CD4-positive, alpha-beta T cell treated with Interferon alpha-2 for 1 hour (primary cell): ENCODE measurements at regions not wholly inside any gene's neighbourhood (a gene's known extent, or its start where the extent isn't known, plus 50 kb on each side); places are given as distances from the start of the nearest gene placed in this dataset.
"Not testable (repeated sequence)": the region's sequence is repeated elsewhere in the genome, so short reads cannot be mapped to it uniquely, and the experiment has no call there.

Source experiments
- DNase-seq, 2 donors: peaks; one replicate each; pipeline ENCODE4 v3.0.0-alpha.2; 2020 to 2022

- no peak for DNase-seq
Measured at GRCh38 chr6:21773576-21773968, 180.0 kb downstream of the SOX4 start.

GRCh38 chr6:21777846-21778245 lies 184.3 kb downstream of the SOX4 start:
- no peak for DNase-seq

- no peak for DNase-seq
Measured at GRCh38 chr6:21780141-21780540, 186.6 kb downstream of the SOX4 start.

- DNase-seq, result no peak
Measured at GRCh38 chr6:21780679-21781078, 187.1 kb downstream of the SOX4 start.

- DNase-seq, result no peak
Measured at GRCh38 chr6:21781128-21781527, 187.6 kb downstream of the SOX4 start.

DNA sequence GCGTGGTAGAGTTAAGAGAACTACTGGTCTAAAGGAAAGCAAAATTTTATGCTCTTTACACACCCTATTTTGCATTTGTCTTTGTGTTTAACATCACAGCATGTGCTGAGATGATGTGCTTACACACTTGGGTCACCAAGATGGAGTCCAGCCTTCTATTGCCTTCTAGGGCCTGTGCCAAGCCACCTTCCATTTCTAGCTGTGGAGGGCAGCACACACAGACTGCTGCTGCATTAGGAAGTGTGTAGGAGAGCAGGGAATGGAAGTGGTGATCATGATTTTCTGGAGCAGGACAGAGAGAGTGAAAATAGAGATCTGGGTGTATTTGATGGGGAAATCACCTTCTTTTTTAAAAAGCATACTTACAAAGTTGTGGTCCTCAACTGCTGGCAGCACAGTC lies 191.6 kb downstream of the SOX4 start:
- DNase-seq, result no peak

GRCh38 chr6:21791056-21791455 lies 197.5 kb downstream of the SOX4 start:
- no peak for DNase-seq

DNA sequence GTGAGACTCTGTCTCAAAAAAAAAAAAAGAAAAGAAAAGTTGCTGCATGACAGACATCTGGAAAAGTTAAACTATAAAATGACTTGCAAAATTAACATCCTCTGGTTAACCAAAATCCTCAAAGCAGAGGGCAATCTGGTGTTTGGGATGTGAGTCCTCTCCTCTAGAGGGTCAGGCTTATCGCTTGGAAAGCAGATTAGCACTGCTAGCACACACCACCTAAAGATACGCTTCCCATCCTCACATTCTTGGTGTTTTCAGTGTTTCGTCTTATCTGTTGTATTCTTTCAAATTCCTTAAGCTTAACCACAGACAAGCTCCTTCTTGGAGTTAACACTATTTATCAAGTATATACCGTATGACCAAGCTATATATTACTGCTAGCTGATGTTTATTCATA lies 198.0 kb downstream of the SOX4 start:
- no peak for DNase-seq

DNA sequence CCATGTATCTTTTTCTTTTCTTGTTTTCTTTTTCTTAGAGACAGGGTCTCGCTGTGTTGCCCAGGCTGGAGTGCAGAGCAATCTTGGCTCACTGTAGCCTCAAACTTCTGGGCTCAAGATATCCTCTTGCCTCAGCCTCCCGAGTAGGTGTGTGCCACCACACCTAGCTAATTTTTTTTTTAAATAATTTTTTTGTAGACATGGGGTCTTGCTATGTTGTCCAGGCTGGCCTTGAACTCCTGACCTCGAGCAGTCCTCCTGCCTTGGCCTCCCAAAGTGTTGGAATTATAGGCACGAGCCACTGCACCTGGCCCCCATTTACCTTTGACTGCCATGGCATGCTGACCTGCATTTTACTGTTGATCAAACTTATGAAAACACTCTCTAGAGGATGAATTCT lies 198.6 kb downstream of the SOX4 start:
- no peak for DNase-seq

DNA sequence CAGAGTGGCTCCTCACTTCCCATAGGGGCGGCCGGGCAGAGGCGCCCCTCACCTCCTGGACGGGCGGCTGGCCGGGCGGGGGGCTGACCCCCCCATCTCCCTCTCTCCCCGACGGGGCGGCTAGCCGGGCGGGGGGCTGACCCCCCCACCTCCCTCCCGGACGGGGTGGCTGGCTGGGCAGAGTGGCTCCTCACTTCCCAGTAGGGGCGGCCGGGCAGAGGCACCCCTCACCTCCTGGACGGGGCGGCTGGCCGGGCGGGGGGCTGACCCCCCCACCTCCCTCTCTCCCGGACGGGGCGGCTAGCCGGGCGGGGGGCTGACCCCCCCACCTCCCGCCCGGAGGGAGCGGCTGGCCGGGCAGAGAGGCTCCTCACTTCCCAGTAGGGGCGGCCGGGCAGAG lies 203.4 kb downstream of the SOX4 start:
- DNase-seq, result not testable (repeated sequence)

DNA sequence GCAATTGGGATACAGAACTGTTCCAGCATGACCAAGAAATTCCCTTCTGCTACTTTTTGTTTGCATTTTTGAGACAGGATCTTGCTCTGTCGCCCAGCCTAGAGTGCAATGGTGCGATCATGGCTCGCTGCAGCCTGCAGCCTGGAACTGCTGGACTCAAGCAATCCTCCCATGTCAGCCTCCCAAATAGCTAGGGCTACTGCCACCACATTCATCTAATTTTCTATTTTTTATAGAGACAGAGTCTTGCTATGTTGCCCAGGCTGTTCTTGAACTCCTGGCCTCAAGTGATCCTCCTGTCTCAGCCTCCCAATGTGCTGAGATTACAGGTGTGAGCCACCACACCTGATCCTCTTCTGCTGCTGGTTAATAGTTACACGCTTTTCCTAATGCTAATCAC lies 204.9 kb downstream of the SOX4 start:
- no peak for DNase-seq

DNA sequence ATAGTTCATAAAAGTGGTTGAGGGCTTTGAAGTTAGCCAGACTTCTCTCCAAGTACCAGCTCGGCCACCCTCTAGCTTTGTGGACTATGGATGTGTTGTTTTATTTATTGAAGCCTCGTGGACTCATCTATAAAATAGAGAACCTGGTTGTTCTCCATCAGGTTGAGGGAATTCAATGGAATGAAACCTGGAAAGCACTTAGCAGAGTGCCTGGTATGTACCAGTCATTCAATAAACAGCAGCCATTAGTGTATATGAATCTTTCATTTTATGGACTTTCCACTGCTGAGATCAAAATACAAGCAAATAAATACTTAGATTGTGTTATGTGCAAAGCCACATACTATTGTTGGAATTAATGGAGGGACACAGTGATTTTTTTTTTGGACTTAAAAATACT lies 206.8 kb downstream of the SOX4 start:
- no peak for DNase-seq

DNA sequence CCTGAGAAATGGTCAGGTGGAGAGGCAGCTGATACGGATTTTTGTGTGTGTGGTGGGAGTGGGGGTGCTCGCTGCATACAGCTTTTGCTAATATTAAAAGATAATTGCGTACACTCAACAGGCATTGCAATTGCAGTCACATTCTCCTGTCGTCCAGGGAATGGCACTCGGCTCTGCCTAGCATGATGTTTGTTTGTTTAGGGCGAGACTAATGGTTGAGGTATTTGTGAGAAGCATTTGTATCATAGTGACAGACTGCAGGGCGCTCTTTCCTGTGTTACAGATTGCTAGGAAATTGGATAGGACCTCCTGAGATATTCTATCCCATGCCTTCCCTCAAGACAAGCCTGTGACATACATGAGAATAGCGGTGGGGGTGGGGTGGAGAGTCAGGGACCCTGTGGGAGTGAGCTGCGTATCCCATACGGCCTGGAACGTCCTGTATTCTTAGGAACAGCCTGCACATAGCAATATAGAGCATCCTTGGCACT lies 207.4 kb downstream of the SOX4 start:
- DNase-seq, result no peak

GRCh38 chr6:21801446-21802174 lies 208.1 kb downstream of the SOX4 start:
- DNase-seq, result no peak

DNA sequence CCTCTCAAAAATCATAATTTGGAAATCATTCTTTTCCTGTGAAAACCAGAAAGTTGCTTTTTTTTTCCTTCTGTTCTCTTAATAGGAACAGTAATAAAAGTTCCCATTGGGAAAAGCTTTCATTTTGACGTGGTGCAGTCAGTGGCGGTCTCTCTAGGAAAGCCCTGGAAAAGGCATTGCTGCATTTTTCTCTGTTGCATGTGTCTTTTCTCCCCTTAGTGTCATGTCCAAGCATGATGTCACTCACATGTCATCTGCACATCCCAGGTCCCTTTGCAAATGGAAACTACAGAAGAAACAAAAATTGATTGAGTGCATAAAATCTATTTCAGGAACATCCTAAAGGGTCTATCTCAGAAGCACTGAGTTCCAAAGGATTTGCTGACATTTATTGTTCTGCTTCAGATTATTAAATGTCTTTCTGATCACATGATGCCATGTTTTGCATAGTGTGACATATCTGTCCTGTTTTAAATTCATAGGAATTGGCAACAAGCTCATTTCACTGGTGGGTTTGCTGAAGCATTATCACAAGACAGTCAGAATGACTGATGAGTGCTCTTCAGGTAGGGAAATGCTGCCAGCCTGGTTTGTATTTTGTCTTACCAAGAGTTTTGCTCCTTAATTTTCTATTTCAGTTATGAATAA lies 208.7 kb downstream of the SOX4 start:
- no peak for DNase-seq

DNA sequence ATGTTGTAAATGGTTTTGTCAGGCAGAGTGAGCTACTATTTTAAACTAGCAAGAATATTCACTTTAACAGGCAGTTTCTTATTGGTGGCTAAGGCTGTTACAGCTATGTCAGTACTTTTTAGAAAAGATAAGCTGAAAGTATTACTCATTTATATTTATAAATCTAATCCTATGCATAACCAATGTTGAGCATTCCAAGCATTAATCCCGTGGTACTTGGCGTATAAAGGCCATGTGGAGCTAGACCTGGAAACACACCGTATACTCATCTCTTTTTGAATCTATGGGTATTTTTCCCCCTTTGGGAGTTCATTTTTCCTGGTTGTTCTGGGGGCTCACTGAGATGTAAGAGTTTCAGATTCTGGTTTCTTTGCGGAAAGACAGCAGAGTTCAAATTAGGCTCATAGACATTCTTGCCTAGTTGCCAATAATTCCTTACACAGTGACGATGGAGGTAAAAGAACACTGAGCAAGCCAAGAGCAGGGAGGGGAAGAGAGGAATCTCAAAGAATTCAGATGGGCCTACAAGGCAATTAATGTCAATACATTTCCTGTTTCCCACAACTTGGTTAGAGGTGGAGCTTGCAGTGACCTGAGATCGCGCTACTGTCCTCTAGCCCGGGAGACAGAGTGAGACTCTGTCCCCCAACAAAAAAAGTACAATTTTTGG lies 211.5 kb downstream of the SOX4 start:
- no peak for DNase-seq

GRCh38 chr6:21807299-21808044 lies 213.9 kb downstream of the SOX4 start:
- DNase-seq, result no peak

DNA sequence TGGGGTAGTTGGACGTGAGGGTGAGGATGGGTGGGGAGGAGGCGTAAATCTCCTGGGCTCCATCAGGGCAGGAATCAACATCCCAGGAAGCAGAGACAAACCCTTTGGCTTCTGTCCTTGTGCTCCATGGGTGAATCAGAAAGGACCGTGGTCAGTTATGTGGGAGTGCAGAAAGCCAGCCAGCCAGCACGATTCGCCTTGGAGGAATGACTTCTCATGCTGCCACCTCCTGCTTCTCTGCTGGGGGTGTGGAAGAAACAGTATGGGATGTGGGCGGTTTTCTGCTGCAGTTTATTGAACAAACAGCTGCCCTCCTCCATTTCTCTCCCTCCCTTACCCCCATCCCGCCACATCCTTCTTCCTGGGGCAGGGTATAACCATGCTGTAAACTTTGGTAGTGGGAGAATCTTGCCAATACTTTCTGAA lies 214.5 kb downstream of the SOX4 start:
- DNase-seq, result no peak

DNA sequence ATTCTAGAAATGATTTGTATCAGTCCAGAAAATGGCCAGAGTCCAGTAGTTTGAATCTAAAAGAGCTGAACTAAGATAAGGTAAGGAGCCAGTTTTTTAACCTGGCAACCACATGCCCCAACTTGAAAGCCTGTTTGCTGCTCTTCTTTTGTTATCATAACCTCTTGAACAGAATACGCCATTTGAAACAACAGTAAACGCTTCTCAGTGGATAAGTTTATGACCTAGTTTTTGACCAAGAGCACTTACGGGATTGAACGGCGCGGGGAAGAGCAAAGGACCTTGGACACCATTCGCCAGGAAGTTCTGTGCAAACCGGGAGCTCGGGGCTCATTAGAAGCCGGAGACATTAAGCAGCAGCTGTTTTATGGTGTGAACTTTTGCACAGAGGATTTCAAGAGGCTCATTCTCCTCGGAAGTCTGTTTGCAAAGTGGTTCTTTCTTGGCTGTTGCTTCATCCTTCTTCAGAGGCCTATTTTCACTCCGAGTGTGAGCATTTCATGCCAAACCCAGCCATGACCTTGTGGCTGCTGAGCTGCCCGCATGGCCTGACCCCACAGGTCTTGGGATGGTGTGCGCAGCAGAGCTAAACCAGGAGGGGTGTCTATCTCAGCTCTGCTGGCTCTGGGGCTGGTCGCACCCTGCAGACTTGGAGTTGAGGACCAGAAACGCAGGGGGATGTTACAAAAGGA lies 215.1 kb downstream of the SOX4 start:
- DNase-seq, result no peak

DNA sequence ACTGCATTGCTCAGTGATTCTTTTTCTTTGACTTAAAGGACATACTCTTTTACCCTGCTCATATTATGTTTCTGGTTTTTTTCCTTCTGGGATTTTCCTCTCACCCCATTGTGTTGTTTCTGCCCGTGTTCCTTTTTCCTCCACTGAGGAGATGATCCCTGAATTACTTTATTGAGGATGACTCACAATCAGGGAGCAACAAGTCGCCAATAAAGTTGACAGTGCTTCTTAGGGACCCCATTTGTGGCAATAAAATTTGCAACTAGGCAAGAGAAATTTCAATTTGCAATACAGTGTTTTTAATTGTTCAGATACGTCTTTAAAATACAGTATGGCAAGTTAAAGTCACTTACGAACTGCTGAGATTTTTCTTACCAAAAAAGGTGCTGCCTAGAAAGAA lies 217.9 kb downstream of the SOX4 start:
- DNase-seq, result no peak

DNA sequence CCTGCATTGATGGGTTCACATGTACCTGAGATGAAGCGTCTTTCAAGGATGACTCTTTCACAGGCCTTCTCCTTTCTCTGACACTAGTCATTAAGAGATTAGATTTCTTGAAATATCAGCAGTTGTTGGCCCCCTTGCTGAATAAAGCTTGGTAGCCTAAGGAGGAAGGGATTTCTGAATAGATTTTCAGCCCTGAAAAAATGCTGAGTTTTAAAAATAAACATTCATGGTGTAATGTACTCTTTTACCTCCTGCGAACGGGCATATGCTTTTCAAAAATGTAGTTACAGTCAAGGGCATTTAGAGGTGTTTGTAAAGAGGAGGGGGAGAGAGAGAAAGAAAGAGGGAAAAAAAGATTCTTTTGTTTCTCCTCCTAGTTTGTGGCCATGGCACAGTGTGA lies 222.7 kb downstream of the SOX4 start:
- DNase-seq, result no peak

DNA sequence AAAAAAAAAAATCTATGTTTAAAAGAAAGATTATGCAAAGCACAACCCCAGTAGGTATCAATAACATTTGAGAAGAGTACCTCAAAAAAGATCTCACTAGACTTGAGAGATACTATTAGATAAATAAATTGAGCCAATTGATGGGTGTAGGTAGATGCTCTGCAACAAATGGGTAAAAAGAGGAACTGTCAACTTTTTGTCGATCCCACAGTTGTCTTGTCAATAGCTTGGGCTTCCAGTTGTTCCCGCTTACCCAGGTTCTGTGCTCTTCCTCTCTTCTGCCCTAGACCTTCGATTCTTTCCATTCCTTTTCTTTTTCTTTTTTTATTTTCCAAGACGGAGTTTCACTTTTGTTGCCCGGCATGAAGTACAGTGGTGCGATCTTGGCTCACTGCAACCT lies 226.9 kb downstream of the SOX4 start:
- no peak for DNase-seq

- no peak for DNase-seq
Measured at GRCh38 chr6:21823371-21823770, 229.8 kb downstream of the SOX4 start.
